GM19438 (cell line): ENCODE measurements at regions not wholly inside any gene's neighbourhood (a gene's known extent, or its start where the extent isn't known, plus 50 kb on each side); places are given as distances from the start of the nearest gene placed in this dataset.

Source experiments
- ATAC-seq: cut with Tn5 transposase; IDR thresholded peaks from one replicate; pipeline ENCODE4 v1.9.1; 2021; ENCODE audit warnings: low read depth; ENCODE audit not compliant: unreplicated experiment

DNA sequence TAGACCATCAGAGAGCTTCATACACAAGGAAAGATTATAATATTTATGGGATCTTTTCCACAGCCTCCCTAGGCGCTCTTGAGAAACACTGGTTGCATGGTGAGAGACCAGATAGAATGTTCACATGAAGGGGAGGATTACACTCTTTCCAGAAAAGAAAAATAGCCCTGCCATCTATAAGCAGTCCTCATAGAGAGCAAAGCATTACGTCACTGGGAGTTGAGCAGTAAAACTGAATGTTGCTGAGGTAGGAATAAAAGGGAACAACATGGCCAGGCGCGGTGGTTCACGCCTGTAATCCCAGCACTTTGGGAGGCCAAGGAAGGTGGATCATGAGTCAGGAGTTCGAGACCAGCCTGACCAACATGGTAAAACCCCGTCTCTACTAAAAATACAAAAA lies 1934.3 kb downstream of the SUCLG1 start:
- no peak for ATAC-seq

DNA sequence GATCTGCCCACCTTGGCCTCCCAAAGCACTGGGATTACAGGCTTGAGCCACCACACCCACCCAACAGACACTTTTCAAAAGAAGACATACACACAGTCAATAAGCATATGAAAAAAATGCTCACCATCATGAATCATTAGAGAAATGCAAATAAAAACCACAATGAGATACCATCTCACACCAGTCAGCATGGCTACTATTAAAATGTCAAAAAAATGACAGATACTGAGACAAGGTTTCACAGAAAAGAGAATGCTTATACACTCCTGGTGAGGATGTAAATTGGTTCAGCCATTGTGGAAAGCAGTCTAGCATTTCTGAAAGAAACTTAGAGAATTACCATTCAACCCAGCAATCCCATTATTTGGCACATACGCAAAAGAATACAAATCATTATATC lies 1947.2 kb downstream of the SUCLG1 start:
- ATAC-seq = no peak

DNA sequence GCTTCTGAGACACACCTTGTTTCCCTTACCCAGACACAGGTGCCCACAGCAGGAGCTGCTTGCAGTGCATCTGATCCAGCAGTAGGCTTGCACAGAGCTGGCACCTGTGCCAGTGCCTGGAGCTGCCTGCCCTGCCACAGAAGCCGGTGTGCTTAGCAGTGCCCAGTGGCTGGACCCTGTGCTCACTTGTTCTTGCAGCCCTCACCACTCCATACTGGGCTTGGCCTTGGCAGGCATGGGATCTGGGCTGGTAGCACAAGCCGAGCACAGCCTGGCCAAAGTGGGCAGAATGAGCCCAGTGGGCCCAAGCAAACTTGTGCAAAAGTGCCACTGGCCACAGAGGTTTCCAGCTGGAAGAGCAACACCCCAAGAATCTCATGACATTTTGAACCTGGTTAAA lies 1950.4 kb downstream of the SUCLG1 start:
- no peak for ATAC-seq

DNA sequence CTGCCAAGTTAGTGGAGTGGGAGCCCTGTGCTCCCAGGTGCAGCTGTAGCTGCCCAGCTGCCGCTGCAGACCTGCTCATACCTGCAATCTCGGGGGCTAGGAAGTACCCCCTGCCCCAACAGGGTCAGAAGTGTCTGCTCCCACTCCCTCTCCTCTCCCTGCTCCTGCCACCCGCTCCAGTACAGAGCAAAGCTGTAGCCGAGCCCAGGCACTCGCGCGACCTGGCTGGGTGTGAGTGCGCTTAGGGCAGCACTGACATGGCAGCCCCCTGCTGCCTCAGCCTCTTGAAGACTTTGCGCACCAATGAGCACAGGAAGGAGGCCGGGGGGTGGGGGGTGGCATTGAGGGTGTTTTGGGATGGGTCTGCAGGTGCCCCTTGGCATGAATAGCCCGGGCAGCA lies 1951.4 kb downstream of the SUCLG1 start:
- no peak for ATAC-seq

DNA sequence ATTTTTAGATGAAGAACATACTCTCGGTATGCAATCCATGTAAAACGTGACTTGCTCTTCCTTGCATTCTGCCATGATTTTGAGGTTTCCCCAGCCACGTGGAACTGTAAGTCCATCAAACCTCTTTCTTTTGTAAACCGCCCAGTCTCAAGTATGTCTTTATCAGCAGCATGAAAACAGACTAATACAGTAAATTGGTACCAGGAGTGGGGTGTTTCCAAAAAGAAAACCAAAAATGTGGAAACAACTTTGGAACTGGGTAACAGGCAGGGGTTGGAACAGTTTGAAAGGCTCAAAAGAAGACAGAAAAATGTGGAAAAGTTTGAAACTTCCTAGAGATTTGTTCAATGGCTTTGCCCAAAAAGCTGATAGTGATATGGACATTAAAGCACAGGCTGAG lies 1957.9 kb downstream of the SUCLG1 start:
- no peak for ATAC-seq

DNA sequence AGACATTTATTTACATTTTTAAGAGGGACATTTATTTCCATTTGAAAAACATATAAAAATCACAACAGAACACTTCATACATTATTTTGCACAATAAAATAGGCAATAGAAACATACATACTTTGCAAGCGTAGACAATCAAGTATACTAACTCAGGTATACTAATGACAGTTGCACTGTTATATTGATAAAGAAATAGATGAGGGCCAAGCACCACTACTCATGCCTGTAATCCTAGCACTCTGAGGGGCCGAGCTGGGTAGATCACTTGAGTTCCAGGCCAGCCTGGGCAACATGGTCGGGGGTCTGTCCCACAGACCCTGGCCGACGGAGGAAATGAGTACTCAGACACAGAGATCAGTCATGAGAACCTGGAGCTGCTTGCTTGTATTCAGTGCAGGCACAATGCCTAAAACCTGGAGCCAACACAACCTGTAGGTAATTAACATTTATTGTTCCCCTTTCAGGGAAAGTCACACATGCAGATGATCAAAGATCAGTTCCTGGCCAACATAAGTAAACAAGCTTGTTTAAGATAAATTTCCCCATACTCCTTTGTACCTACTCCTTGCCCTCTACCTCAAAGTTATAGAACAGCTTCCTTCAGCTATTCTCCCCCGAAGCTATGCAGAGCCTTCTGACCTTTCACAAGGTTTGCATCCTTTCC lies 1960.2 kb downstream of the SUCLG1 start:
- ATAC-seq = no peak

DNA sequence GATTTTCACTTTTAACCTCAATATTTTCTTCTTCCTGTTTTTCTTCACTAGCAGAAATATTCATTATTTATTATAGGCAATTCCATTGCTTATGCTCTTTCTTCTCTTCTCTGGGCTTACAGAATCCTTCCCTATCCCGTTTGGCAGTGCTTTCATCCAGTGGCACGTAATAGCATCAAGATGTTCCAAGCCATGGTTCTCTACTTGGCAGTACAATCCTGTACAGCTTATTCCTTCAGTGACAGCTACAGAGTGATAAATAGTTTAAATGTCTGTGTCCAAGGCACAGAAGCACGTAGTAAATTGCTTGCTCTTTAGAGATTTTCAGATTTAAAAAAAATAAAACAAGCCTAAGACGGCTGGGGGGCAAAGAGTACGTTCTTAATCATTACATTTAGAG lies 1964.3 kb downstream of the SUCLG1 start:
- no peak for ATAC-seq

DNA sequence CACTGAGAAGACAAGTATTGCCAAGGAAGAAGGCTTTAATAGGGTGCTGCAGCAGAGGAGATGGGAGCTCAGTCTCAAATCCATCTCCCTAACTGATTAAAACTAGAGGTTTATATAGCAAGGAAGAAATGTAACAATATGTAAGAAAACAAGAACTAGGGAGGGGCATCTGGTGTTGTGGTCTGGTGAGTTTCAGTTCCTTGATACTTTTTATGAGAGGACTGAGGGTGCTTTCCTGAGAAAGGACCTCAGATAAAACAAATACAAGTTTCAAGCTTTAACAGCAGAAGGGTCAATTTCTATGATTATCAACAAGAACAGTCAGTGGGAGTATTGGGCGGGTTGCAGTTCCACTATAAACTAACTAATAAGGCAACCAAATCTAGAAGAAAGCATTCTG lies 1967.5 kb downstream of the SUCLG1 start:
- no peak for ATAC-seq

DNA sequence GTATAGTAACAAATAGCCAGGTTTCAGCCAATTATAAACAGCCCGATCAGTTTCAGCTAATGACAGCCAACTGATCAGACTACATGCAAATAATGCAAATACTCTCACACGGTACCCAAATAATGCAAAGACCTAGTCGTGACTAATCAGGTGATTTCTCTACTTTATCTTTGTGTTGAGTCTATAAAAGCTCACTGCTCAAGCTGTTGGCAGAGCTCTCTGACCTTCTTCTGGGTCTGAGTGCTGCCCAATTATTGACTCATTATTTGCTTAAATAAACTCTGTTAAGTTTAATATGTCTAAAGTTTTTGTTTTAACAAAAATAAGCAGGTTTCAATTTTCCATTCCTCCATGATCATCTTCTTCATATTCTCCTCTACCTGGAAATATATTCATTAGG lies 1971.7 kb downstream of the SUCLG1 start:
- ATAC-seq = no peak

DNA sequence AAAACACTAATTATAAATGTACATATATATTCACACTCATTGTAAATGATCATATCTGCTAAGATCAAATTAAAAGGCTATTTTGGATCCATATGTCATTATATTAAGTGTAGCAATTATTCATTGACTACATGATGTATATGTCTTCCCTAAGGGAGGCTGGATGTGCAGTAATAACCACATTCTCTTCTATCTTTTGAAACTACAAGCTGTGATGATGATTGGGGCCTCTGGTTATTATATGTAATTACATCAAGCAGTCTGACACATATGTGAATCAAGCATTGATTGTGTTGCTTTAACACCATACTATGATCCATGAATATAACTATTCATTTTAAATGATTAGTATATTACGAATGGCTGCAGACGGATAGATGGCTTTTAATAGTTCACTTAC lies 1973.4 kb downstream of the SUCLG1 start:
- ATAC-seq = no peak

DNA sequence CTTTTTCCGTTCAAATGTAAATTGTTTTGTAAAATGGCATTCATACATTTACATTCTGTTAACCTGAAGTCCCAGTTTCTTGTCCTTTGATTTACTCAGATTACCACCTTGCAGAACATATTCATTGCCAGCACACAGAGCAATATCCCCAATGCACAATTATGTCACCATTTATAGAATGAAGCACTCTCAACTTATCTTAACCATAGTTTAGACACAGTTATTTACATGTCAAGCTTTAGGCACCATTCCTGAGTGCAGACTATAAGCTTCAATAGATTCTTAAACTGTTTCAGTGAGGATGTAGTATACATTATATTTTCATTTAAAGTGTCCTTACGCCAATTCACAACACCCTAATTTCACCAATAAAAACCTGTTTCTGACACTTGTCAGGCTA lies 1977.9 kb downstream of the SUCLG1 start:
- ATAC-seq = no peak

DNA sequence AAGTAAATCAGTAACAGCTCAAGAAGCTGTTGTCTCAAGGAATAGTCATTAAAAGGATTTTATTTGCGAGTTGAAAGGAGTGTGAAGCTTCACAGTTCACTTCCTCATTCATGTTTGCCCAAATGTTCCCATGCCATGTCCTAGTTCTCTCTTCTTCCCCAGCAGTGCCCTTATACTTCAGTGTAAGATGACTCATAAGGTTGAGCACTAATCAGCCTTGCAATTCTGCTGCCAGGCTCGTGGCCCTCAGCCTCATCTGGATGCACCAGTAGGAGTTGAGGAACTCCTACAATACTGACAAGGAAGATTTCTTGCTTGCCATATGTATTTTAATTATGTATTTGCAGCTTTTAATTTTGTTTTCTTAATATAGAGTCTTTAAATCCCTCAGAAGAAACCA lies 1980.4 kb downstream of the SUCLG1 start:
- ATAC-seq = no peak

DNA sequence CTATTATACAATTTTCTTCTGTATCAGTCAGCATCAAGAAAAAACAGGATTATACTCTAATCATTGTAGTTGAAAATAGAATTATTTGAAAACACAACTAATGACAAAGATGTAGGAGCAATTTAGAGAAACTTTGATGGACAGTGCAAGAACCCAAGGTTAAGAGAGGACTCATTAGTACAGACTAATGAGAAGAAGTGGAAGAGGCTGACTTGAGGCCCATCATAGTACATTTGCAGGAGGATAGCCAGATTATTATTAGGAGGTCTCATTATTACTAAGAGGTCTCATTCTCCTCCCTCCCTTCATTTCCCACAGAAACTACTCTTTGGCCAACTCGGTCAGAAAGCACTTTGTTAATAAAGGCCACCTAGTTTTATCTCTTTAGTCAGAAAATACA lies 1983.0 kb downstream of the SUCLG1 start:
- ATAC-seq = no peak

DNA sequence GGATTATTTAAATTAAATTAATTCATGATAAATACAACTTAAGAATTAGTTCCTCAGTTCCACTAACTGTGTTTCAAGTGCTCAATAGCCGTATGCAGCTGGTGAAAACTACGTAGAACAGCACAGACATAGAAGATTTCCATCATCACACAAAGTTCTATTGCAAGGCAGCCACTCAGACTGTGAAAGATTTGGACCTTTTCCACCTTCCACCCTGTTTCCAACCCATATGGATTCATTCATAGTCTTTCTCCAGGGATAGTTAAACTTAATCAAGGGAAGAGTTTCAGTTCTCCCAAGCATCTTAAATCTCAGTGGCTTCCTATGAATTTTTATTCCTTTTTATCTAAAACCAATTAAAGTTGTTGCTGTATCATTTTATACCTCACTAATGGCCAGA lies 2030.8 kb downstream of the SUCLG1 start:
- no peak for ATAC-seq

DNA sequence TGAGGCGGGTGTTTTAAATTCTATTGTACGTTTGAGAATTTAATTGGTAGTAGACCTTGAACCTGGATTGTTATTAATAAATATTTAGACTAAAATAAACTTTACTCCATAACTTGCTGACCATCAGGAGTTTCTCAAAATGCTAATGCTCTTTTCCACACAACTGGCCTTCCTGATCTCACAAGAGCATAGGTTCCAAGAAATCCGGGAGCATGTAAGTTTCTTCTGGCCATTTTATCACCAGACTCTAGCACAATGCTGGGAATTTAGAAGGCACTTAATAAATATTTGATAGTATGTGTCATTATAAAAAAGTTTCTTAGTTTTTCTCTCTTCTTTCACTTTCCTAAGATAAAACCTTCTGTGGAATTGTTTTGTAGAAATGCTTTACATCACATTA lies 2047.1 kb downstream of the SUCLG1 start:
- no peak for ATAC-seq

DNA sequence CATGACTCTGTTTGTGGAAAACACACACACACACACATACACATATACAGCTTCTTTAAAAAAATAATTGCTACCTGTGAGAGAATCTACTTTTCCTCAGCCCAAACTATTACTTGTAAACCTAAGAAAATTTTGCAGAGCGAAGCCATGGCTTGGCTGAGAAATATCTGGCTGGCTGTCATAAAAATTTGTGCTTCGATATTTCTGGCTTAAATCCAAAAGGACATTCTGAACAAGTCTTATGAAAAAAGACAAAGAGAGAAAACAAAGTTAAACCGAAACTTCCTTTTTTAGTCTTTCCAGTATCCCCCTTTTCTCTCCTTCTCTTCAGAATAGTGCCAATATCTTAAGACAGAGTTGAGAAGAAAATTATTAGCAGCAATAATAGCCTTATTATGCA lies 2048.0 kb downstream of the SUCLG1 start:
- no peak for ATAC-seq

DNA sequence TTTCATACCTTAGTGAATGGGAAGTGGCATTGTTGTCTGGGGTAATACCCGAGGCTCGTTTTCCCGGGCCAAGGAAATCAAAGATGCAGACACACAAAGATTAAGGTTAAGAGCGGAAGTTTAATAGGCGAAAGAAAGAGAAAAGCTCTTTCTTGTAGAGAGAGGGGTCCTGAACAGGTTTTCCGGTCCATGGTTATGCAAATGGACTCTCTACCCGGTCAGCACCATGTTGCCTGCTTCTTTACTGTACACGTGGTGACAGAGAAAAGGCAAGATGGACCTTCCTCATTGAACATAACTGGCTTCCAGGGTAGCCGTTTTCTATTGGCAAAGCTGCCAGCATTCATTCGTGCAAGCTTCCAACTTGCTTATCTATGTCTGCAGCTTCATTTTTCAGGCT lies 2063.5 kb downstream of the SUCLG1 start:
- no peak for ATAC-seq

DNA sequence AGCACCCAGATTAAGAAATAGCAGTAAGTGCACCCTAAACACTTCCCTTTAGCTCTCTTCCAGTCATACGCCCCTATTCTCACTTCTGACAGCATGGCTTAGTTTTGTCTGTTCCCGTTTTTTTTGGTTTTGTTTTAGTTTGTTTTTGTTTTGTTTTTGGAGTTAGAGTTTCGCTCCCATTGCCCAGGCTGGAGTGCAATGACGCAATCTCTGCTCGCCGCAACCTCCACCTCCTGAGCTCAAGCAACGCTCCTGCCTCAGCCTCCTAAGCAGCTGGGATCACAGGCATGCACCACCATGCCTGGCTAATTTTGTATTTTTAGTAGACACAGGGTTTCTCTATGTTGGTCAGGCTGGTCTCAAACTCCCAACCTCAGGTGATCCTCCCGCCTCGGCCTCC lies 2067.7 kb downstream of the SUCLG1 start:
- no peak for ATAC-seq

DNA sequence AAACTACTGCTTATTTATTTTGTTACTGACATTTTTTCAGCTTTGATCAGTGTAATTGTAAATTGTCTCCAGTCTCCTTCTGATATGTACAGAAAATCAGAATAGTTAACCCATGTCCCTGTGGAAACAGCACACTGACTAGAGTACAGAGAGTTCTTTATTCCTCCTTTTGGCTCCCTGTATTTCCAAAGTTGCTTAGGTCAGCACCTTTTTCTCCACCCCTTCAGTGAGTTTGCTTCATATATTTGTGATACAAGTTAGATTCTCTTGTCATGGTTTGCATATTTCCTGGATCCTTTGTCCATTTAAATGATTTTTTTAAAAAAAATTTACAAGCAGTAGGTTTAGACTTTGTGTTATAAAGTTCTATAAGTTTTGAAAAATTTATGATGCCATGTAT lies 2051.1 kb upstream of the LRRTM1 start:
- no peak for ATAC-seq

DNA sequence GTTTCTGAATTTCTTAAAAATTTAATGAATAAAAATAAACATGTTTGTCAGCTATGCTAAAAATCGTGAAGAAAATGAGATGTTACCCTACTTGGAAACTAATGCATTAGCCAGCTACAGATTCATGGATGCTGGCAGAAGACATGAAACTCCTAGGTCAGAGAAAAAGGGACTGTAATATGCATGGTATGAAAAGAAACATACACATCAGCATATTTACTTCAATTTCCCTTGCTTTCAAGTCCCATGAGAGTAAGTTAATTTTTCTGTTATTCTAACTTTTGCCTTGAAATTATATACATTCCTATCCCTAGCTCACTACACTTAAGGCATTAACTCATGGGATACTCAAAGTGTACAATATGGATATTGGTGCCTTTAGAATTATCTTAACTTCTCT lies 2041.4 kb upstream of the LRRTM1 start:
- no peak for ATAC-seq

DNA sequence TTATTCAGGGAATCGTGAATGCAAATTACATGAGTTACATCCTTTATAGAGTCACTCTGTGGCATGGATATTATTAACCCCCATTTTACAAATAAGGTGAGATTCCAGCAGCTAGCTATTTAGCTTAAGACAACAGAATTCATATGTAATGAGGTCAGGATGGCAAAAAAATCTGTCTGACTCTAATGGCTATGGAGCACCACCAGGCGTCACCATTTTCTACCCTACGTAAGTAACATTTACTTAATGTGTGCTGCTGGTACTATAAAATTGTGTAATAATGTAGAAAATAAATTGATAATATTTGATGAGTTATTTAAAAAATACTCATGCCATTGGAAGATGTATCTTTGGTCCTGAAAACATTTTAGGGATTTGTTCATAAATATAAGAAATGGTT lies 2040.1 kb upstream of the LRRTM1 start:
- no peak for ATAC-seq

DNA sequence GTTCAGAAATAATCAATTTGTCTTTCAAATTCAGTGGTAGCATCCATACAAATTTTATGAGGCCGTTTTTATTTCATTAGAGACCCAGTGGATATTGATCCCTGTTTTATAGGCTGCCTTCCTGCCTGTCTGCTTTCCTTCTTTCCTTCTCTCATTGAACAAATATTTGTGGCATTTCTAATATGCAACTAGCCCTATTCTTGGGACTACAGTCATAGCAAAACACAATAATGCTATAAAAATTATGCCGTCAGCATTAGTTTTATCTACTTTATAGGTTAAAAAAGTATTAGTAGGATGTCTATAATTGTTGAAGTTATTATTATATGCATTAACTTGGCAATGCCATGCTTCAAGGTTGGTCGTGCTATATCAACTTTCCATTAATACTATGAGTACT lies 2037.8 kb upstream of the LRRTM1 start:
- ATAC-seq = no peak

DNA sequence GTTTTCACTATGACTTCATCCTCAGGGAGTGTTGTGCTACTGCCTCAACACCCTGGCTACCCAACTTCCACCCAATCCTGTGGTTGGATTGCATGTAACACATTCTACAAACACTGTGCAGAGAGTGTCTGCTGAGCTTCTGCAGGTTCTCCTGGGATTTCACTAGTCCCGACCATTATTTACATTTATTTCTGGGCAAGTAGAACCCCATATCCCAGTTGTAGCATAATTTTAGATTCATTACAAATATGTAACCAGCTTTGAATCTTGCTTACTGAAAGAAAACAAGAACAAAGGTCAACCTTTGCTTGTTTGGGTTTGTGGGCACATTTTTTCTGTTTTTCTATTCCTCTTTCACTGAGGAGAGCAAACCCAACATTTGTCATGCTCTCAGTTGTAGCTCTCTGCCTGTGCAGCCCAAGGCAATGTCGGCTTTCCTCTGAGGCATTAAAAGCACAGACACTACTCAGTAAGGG lies 2036.1 kb upstream of the LRRTM1 start:
- no peak for ATAC-seq
